ENCODE measurements at regions not wholly inside any gene's neighbourhood (a gene's known extent, or its start where the extent isn't known, plus 50 kb on each side); places are given as distances from the start of the nearest gene placed in this dataset.

GRCh38 chr21:27412530-27412929 lies 445.6 kb upstream of the ADAMTS5 start:
- H3K36me3 ChIP-seq (ENCODE audit: control insufficient read depth, insufficient read depth, low read length), result no peaks in the 10 kb centered on the region
- 89 to 100% methylated on average over 2 to 3 of the region's 3 CpGs for WGBS, 2 experiments (ENCODE audit: insufficient coverage in 1 of 2, insufficient read length in 1 of 2)
- no peak overlapping the region for H3K4me3 ChIP-seq (ENCODE audit: low read length)
- no peaks in the 10 kb centered on the region for H3K27me3 Mint-ChIP-seq (ENCODE audit: insufficient read depth)
- no peaks in the 10 kb centered on the region for H3K9me3 Mint-ChIP-seq
- no peaks in the 10 kb centered on the region for H3K36me3 Mint-ChIP-seq (ENCODE audit: low read depth)
- H3K4me3 Mint-ChIP-seq, result no peak overlapping the region
- no peak for TF ChIP-seq CTCF (conservative IDR thresholded peaks at IDR 0.05)
- H3K4me1 Mint-ChIP-seq, result peaks cover 2% of the 10 kb centered on the region
- H3K9me3 ChIP-seq (ENCODE audit: control insufficient read depth, low read length), result no peaks in the 10 kb centered on the region
- H3K9ac ChIP-seq (ENCODE audit: extremely low read depth, low read length, poor library complexity, severe bottlenecking), result no peak overlapping the region
- no peak overlapping the region for H3K27ac ChIP-seq (ENCODE audit: low read depth, low read length)
- H3K4me1 ChIP-seq (ENCODE audit: control insufficient read depth, insufficient read depth, low read length), result no peaks in the 10 kb centered on the region
- H3K27me3 ChIP-seq (ENCODE audit: control insufficient read depth, insufficient read depth, low read length, poor library complexity, severe bottlenecking), result no peaks in the 10 kb centered on the region
- DNase-seq, result no peak
- H3K27ac Mint-ChIP-seq, result no peak overlapping the region

GRCh38 chr21:27408826-27409225 lies 441.9 kb upstream of the ADAMTS5 start:
- no peaks in the 10 kb centered on the region for H3K27me3 ChIP-seq (ENCODE audit: control insufficient read depth, insufficient read depth, low read length, poor library complexity, severe bottlenecking)
- Mint-ChIP-seq H3K4me3 (no peak overlapping the region), H3K27ac (no peak overlapping the region), H3K4me1 (peaks cover 3% of the 10 kb centered on the region), H3K36me3 (ENCODE audit: low read depth) (no peaks in the 10 kb centered on the region), H3K27me3 (ENCODE audit: insufficient read depth) (no peaks in the 10 kb centered on the region), H3K9me3 (no peaks in the 10 kb centered on the region)
- H3K4me1 ChIP-seq (ENCODE audit: control insufficient read depth, insufficient read depth, low read length), result no peaks in the 10 kb centered on the region
- DNase-seq, result no peak
- H3K9ac ChIP-seq (ENCODE audit: extremely low read depth, low read length, poor library complexity, severe bottlenecking), result no peak overlapping the region
- H3K9me3 ChIP-seq (ENCODE audit: control insufficient read depth, low read length), result no peaks in the 10 kb centered on the region
- TF ChIP-seq CTCF (conservative IDR thresholded peaks at IDR 0.05), result no peak
- H3K4me3 ChIP-seq (ENCODE audit: low read length), result no peak overlapping the region
- WGBS, 2 experiments (ENCODE audit: insufficient coverage in 1 of 2, insufficient read length in 1 of 2), result 90 to 100% methylated on average over 1 to 2 of the region's 2 CpGs
- no peak overlapping the region for H3K27ac ChIP-seq (ENCODE audit: low read depth, low read length)
- H3K36me3 ChIP-seq (ENCODE audit: control insufficient read depth, insufficient read depth, low read length), result no peaks in the 10 kb centered on the region

- Mint-ChIP-seq H3K27me3 (ENCODE audit: insufficient read depth) (no peaks in the 10 kb centered on the region), H3K27ac (no peak overlapping the region), H3K4me3 (no peak overlapping the region), H3K36me3 (ENCODE audit: low read depth) (no peaks in the 10 kb centered on the region), H3K9me3 (no peaks in the 10 kb centered on the region), H3K4me1 (peaks cover 3% of the 10 kb centered on the region)
- no peak for TF ChIP-seq CTCF (conservative IDR thresholded peaks at IDR 0.05)
- Histone ChIP-seq H3K36me3 (ENCODE audit: control insufficient read depth, insufficient read depth, low read length) (no peaks in the 10 kb centered on the region), H3K27ac (ENCODE audit: low read depth, low read length) (no peak overlapping the region), H3K4me1 (ENCODE audit: control insufficient read depth, insufficient read depth, low read length) (no peaks in the 10 kb centered on the region), H3K9me3 (ENCODE audit: control insufficient read depth, low read length) (no peaks in the 10 kb centered on the region), H3K4me3 (ENCODE audit: low read length) (no peak overlapping the region), H3K27me3 (ENCODE audit: control insufficient read depth, insufficient read depth, low read length, poor library complexity, severe bottlenecking) (no peaks in the 10 kb centered on the region), H3K9ac (ENCODE audit: extremely low read depth, low read length, poor library complexity, severe bottlenecking) (no peak overlapping the region)
- 86 to 91% methylated on average over 3 to 5 of the region's 5 CpGs for WGBS, 2 experiments (ENCODE audit: insufficient coverage in 1 of 2, insufficient read length in 1 of 2)
- DNase-seq, result no peak
Measured at GRCh38 chr21:27407271-27407670, 440.4 kb upstream of the ADAMTS5 start.

All from endodermal cell (in vitro differentiated cells).